OCI-LY3 (cell line): ENCODE measurements at regions not wholly inside any gene's neighbourhood (a gene's known extent, or its start where the extent isn't known, plus 50 kb on each side); places are given as distances from the start of the nearest gene placed in this dataset.

ENCODE experiments used
- H2AFZ ChIP-seq: fragments of 200-600, 300-600 bp; shearing (Covaris generic); 2 replicates; pipeline ENCODE4 v1.6.0; 2014; ENCODE audit warnings: antibody characterized with exemption, low read depth, low read length
- H3K27ac ChIP-seq: fragments of 200-600, 300-600 bp; sonication (generic); 2 replicates; pipeline ENCODE4 v1.5.1; 2014; ENCODE audit warnings: mild to moderate bottlenecking, low read length, moderate library complexity, mixed read lengths
- H3K27me3 ChIP-seq: fragments of 200-600, 300-600 bp; sonication (generic); 2 replicates; pipeline ENCODE4 v1.6.1; 2014; ENCODE audit warnings: low read depth, low read length, mixed read lengths
- H3K36me3 ChIP-seq: fragments of 200-600, 300-600 bp; sonication (generic); replicated peaks from 2 replicates; pipeline ENCODE3; 2014; ENCODE audit warnings: low read depth, low read length, mixed read lengths
- H3K4me1 ChIP-seq: fragments of 300-600, 200-600 bp; sonication (generic); 2 replicates; pipeline ENCODE4 v1.6.1; 2014; ENCODE audit warnings: low read length, mixed read lengths
- H3K4me2 ChIP-seq: fragments of 200-600, 300-600 bp; sonication (generic); 2 replicates; pipeline ENCODE4 v1.6.1; 2014; ENCODE audit warnings: low read length, mixed read lengths
- H3K4me3 ChIP-seq: fragments of 300-600, 200-600 bp; sonication (generic); 2 replicates; pipeline ENCODE4 v1.5.1; 2014; ENCODE audit warnings: antibody characterized with exemption, mild to moderate bottlenecking, low read length, moderate library complexity
- H3K79me2 ChIP-seq: fragments of 300-600, 200-600 bp; shearing (Covaris generic); 2 replicates; pipeline ENCODE4 v1.6.1; 2014; ENCODE audit warnings: mild to moderate bottlenecking, low read length, mixed read lengths
- H3K9ac ChIP-seq: fragments of 300-600, 200-600 bp; shearing (Covaris generic); 2 replicates; pipeline ENCODE4 v1.6.0; 2014; ENCODE audit warnings: mild to moderate bottlenecking, low read length, moderate library complexity
- H3K9me3 ChIP-seq: fragments of 200-600, 300-600 bp; shearing (Covaris generic); 2 replicates; pipeline ENCODE4 v1.6.1; 2014; ENCODE audit warnings: low read length, mixed read lengths; ENCODE audit not compliant: insufficient read depth
- H4K20me1 ChIP-seq: fragments of 200-600, 300-600 bp; sonication (generic); 2 replicates; pipeline ENCODE4 v1.6.1; 2016; ENCODE audit warnings: low read length, mixed read lengths; ENCODE audit not compliant: insufficient read depth
- CTCF ChIP-seq: fragments of 200-600, 300-600 bp; sonication (generic); IDR thresholded peaks from 2 replicates; pipeline ENCODE4 v1.5.1; 2014; ENCODE audit warnings: antibody characterized with exemption, low read length, low read depth
- EZH2phosphoT487 ChIP-seq: fragments of 200-600 bp; shearing (Covaris generic); IDR thresholded peaks from 2 replicates; pipeline ENCODE4 v1.6.1; 2018; ENCODE audit warnings: antibody characterized with exemption, mixed run types, low read depth

DNA sequence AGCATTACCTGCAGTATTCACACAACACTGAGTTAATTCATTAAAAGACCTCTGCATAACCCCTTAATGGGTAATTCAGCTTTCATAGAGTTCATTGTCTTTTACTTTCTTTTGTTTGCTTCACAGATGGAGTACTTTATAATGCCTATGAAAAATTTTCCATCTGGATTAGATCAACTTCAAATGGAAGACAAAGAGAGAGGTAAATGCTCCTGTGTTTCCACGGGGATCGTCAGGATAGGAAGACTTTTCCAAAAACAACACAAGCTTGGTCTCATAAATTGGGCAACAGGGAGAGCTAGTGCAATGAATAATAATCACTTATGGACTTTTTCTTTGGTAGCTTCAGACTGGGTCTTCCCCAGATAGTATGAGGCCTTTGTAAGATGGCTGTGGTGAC, 100.7 kb downstream of the ICOS start:
- H4K20me1 ChIP-seq, result no peaks in the 10 kb centered on the region
- no peak overlapping the region for H3K4me2 ChIP-seq
- no peaks in the 10 kb centered on the region for H3K36me3 ChIP-seq
- no peak overlapping the region for H3K4me3 ChIP-seq
- H3K27ac ChIP-seq, result no peak overlapping the region
- H3K9me3 ChIP-seq, result peaks cover 3% of the 10 kb centered on the region; the same call in 1 of the 2 replicates
- no peak overlapping the region for H3K9ac ChIP-seq
- H3K4me1 ChIP-seq, result peaks cover 2% of the 10 kb centered on the region
- no peaks in the 10 kb centered on the region for H3K79me2 ChIP-seq
- H3K27me3 ChIP-seq, result no peaks in the 10 kb centered on the region
- no peak for TF ChIP-seq CTCF
- TF ChIP-seq EZH2phosphoT487, result no peak
- H2AFZ ChIP-seq, result no peak overlapping the region

GRCh38 chr2:204039298-204039838, 102.8 kb downstream of the ICOS start:
- no peak overlapping the region for H2AFZ ChIP-seq
- H3K36me3 ChIP-seq, result no peaks in the 10 kb centered on the region
- peaks cover 8% of the 10 kb centered on the region for H3K4me1 ChIP-seq
- no peak overlapping the region for H3K4me2 ChIP-seq
- H3K79me2 ChIP-seq, result no peaks in the 10 kb centered on the region
- no peak for TF ChIP-seq EZH2phosphoT487
- TF ChIP-seq CTCF, result no peak
- no peak overlapping the region for H3K9ac ChIP-seq
- H3K27me3 ChIP-seq, result no peaks in the 10 kb centered on the region
- peaks cover 3% of the 10 kb centered on the region; the same call in 1 of the 2 replicates for H3K9me3 ChIP-seq
- no peak overlapping the region for H3K4me3 ChIP-seq
- H4K20me1 ChIP-seq, result no peaks in the 10 kb centered on the region
- no peak overlapping the region for H3K27ac ChIP-seq

- peaks cover 14% of the 10 kb centered on the region for H3K4me1 ChIP-seq
- H3K36me3 ChIP-seq, result no peaks in the 10 kb centered on the region
- no peaks in the 10 kb centered on the region for H3K27me3 ChIP-seq
- H2AFZ ChIP-seq, result no peak overlapping the region
- H3K9ac ChIP-seq, result no peak overlapping the region
- H3K9me3 ChIP-seq, result peaks cover 3% of the 10 kb centered on the region; the same call in 1 of the 2 replicates
- TF ChIP-seq EZH2phosphoT487, result no peak
- TF ChIP-seq CTCF, result no peak
- H3K27ac ChIP-seq, result no peak overlapping the region
- H4K20me1 ChIP-seq, result no peaks in the 10 kb centered on the region
- H3K4me3 ChIP-seq, result no peak overlapping the region
- no peak overlapping the region for H3K4me2 ChIP-seq
- H3K79me2 ChIP-seq, result no peaks in the 10 kb centered on the region
Measured at GRCh38 chr2:204040016-204040415, 103.5 kb downstream of the ICOS start.

- Histone ChIP-seq H3K27ac (no peak overlapping the region), H3K4me3 (no peak overlapping the region), H2AFZ (no peak overlapping the region), H3K79me2 (no peaks in the 10 kb centered on the region), H3K36me3 (no peaks in the 10 kb centered on the region), H3K9ac (no peak overlapping the region), H3K27me3 (no peaks in the 10 kb centered on the region), H4K20me1 (no peaks in the 10 kb centered on the region), H3K4me2 (no peak overlapping the region), H3K4me1 (peaks cover 38% of the 10 kb centered on the region), H3K9me3 (peaks cover 3% of the 10 kb centered on the region; the same call in 1 of the 2 replicates)
- TF ChIP-seq EZH2phosphoT487 (no peak), CTCF (no peak)
Measured at GRCh38 chr2:204042401-204042800, 105.8 kb downstream of the ICOS start.
